Thymus (tissue), 11 donors: ENCODE measurements at regions not wholly inside any gene's neighbourhood (a gene's known extent, or its start where the extent isn't known, plus 50 kb on each side); places are given as distances from the start of the nearest gene placed in this dataset.

Experiments used
- DNase-seq, 9 donors: peaks; one replicate each; pipeline ENCODE4 v3.0.0-alpha.2; 2013; ENCODE audit warnings: low spot score in 9 of 9, low read depth in 6 of 9, missing footprints in 1 of 9
- H3K27ac ChIP-seq, 2 donors: one replicate each; pipeline ENCODE4 v1.5.1; 2013; ENCODE audit warnings: control low read depth in 1 of 2, low read depth in 1 of 2, low read length in 1 of 2, mild to moderate bottlenecking in 1 of 2, moderate library complexity in 1 of 2
- H3K27me3 ChIP-seq, 2 donors: one replicate each; pipeline ENCODE4 v1.5.1; 2013; ENCODE audit warnings: low read length in 1 of 2; ENCODE audit not compliant: control insufficient read depth in 2 of 2, insufficient read depth in 1 of 2
- H3K36me3 ChIP-seq, 2 donors: one replicate each; pipeline ENCODE4 v1.5.1; 2013; ENCODE audit warnings: low read length in 1 of 2, mild to moderate bottlenecking in 1 of 2, moderate library complexity in 1 of 2; ENCODE audit not compliant: control insufficient read depth in 2 of 2, insufficient read depth in 2 of 2
- H3K4me1 ChIP-seq, 2 donors: one replicate each; pipeline ENCODE4 v1.5.1; 2013; ENCODE audit warnings: low read length in 2 of 2; ENCODE audit not compliant: control insufficient read depth in 2 of 2, insufficient read depth in 2 of 2
- H3K4me3 ChIP-seq, 2 donors: one replicate each; pipeline ENCODE4 v1.5.1; 2013; ENCODE audit warnings: low read length in 2 of 2, control low read depth in 1 of 2, mild to moderate bottlenecking in 1 of 2
- H3K9me3 ChIP-seq, 2 donors: one replicate each; pipeline ENCODE4 v1.5.1; 2013; ENCODE audit warnings: low read length in 1 of 2, mild to moderate bottlenecking in 1 of 2; ENCODE audit not compliant: control insufficient read depth in 2 of 2, insufficient read depth in 1 of 2
- WGBS: extraction: QIAGEN DNeasy Blood & Tissue Kit; methylation state at CpG from one replicate; pipeline ENCODE4 v1.1.7; 2013; 5-methylcytosine and 5-hydroxymethylcytosine counted together
- donor health status: healthy.

DNA sequence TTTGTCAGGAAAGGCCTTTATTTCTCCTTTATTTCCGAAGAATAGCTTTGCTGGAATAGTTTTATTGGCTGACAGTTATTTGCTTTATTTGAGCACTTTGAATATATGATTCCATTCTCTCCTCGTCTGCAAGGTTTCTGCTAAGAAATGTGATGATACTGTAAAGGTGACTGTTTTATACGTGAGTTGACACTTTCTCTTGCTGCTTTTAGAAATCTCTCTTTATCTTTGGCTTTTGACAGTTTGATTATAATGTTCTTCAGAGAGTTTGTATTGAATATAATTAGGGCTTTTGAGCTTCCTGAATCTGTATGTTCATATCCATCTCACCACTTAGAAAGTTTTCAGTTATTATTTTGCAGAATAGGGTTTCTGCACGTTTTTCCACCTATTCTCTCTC, 1003.7 kb upstream of the SLIT2 start:
- Histone ChIP-seq H3K4me3 (no peak overlapping the region), H3K36me3 (no peaks in the 10 kb centered on the region), H3K9me3 (peaks cover 2 to 15% of the 10 kb centered on the region in 2 donors), H3K4me1 (no peaks in the 10 kb centered on the region), H3K27me3 (no peaks in the 10 kb centered on the region), H3K27ac (no peak overlapping the region)
- WGBS = 85% methylated on average over 4 of the region's 4 CpGs
- DNase-seq = no peak

DNA sequence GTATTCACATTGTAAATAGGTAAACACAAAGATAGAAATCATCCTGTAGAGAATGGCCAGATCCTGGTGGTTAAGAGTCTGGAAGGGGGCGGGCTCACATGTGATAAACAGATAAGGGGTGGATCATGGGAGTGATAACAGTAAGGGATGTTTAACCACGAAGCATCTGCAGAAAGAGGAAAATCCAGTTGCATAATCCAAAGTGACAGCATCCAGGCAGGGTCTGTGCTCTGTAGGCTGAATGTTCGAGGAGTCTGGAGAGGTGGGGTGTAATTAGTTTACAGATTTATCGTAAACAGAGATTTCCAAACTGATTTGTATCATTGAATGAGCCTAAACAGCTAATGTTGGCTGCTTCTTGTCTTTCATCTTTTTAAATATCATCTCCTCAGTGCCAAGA, 1009.8 kb upstream of the SLIT2 start:
- no peaks in the 10 kb centered on the region for H3K27me3 ChIP-seq
- no peaks in the 10 kb centered on the region for H3K36me3 ChIP-seq
- H3K27ac ChIP-seq = no peak overlapping the region
- WGBS = 59% methylated on average over 4 of the region's 4 CpGs
- no peak for DNase-seq
- H3K4me1 ChIP-seq = no peaks in the 10 kb centered on the region
- no peak overlapping the region for H3K4me3 ChIP-seq
- H3K9me3 ChIP-seq = no peaks in the 10 kb centered on the region

DNA sequence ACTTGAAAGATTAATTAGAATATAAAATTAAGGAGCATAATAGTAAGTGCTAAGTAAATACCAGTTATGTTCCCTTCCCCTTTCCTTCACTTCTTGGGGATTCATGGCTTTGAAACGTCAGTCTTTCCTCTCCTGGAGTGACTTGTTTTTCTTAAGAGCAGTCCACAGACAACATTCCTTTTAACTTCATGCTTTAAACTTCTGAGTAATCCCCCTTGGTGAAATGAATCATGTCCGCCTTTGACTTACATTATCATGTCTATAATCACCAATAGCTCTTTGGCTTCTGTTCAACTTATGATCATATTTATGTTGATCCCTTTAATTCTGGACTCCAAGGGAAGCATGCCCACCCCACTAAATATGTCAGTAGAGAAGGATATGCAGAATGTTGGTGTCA, 1012.1 kb upstream of the SLIT2 start:
- DNase-seq = no peak
- 91% methylated on average over 2 of the region's 2 CpGs for WGBS
- Histone ChIP-seq H3K9me3 (no peaks in the 10 kb centered on the region), H3K4me1 (no peaks in the 10 kb centered on the region), H3K27me3 (no peaks in the 10 kb centered on the region), H3K4me3 (no peak overlapping the region), H3K27ac (no peak overlapping the region), H3K36me3 (no peaks in the 10 kb centered on the region)

DNA sequence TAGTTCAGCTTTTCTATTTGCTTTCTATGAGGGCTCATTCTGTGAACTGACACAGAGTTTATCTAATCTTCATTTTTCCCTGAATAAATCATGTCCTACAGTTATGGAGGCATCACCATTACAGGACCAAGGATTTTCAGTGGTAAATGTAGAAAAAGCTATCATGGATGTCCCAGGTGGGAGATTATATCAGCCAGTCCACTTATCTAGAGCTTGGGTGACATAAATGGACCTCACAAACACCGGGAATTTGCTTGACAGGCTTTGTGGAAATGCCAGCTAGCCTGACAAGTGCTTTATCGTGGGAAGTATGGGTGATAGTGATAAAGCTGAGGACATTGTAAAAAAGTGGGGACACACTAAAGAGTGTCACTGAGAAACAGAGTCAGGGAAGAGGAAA, 1015.2 kb upstream of the SLIT2 start:
- Histone ChIP-seq H3K4me1 (no peaks in the 10 kb centered on the region), H3K27me3 (no peaks in the 10 kb centered on the region), H3K9me3 (no peaks in the 10 kb centered on the region), H3K4me3 (no peak overlapping the region), H3K27ac (no peak overlapping the region), H3K36me3 (no peaks in the 10 kb centered on the region)
- DNase-seq = no peak
- 49% methylated on average over 2 of the region's 2 CpGs for WGBS

DNA sequence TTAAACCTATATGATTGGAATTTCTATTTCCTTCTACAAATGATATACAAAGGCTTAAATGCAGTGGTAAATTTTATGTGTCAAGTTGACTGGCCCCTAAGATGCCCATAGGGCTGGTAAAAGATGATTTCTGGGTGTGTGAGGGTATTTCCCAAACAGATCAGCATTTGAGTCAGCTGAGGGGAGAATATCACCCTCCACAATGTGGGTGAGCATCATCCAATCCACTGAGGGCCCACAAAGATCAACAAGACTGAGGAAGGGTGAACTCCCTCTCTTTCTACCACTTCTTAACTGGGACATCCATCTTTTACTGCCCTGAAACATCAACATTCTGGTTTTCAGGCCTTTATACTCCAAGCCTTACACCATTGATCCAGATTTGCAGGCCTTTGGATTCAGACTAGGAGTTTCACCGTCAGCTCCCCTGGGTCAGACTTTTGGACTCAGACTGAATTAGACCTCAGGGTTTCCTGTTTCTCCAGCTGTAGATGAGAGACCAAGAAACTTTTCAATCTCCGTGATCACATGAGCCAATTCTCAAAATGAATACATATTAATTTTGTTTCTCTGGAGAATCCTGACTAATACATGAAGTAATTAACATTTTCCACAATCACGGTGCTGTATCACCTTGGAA, 1020.7 kb upstream of the SLIT2 start:
- 91% methylated on average over 3 of the region's 3 CpGs for WGBS
- H3K27ac ChIP-seq = no peak overlapping the region
- no peaks in the 10 kb centered on the region for H3K9me3 ChIP-seq
- H3K36me3 ChIP-seq = no peaks in the 10 kb centered on the region
- no peak for DNase-seq
- H3K27me3 ChIP-seq = no peaks in the 10 kb centered on the region
- H3K4me1 ChIP-seq = no peaks in the 10 kb centered on the region
- H3K4me3 ChIP-seq = no peak overlapping the region

DNA sequence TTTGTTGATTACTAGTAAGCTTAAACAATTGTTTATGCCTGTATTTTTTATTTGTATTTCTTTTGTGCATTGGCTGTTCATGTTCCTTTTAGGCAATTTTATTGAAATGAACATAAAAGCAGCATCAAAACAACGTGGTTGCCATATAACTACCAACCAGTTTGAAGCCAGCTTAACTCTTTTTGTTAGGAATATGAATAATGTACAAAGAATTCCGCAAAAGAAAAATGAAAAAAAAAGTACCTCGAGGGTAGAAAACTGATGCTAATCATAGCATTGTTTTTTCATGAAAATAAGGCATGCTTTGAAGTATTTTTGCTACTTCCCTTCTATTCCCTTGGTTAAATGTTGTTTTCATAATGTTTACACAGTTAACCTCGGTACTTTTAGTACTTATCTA, 1024.0 kb upstream of the SLIT2 start:
- DNase-seq = no peak
- Histone ChIP-seq H3K9me3 (no peaks in the 10 kb centered on the region), H3K27ac (no peak overlapping the region), H3K4me3 (no peak overlapping the region), H3K27me3 (no peaks in the 10 kb centered on the region), H3K36me3 (no peaks in the 10 kb centered on the region), H3K4me1 (no peaks in the 10 kb centered on the region)
- 78% methylated on average over 4 of the region's 4 CpGs for WGBS

DNA sequence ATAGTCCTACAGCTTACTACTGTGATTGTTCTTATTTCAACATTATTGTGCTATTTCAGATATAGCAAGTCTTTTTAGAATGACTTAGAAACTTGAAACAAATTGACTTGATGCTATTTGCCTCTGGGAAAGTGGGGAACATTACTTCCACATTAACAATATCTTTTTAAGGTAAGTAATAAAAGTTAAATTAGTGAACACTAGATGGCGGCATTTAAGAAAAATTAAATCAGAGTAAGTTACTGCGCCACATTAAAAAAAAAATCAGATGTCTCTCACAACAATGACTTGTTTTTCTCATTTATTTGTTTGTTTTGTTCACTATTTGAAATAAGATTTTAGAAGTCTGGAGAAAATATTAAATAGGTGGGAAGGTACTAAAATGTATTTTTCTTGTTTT, 1026.9 kb upstream of the SLIT2 start:
- WGBS = 29% methylated on average over 2 of the region's 2 CpGs
- no peaks in the 10 kb centered on the region for H3K36me3 ChIP-seq
- H3K27ac ChIP-seq = no peak overlapping the region
- no peaks in the 10 kb centered on the region for H3K9me3 ChIP-seq
- H3K27me3 ChIP-seq = no peaks in the 10 kb centered on the region
- no peaks in the 10 kb centered on the region for H3K4me1 ChIP-seq
- no peak overlapping the region for H3K4me3 ChIP-seq
- DNase-seq = peak in 1 of 9 donors; percentile 2

DNA sequence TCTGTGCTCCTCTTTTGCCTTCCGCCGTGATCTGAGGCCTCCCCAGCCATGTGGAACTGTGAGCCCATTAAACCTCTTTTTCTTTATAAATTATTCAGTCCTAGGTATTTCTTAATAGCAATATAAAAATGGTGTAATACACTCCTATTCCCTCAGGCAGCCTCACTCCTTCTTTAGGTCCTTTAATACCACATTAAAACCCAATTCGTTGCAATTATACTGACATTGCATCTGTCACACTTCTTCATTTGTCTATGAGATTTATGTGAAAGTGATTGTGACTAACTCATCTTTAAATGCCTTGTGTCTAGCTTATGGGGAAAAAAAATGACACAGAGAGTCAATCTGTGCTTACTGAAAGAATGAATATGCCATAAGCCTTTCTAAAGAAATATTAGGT, 1035.2 kb upstream of the SLIT2 start:
- no peaks in the 10 kb centered on the region for H3K9me3 ChIP-seq
- 97% methylated on average over 3 of the region's 3 CpGs for WGBS
- H3K4me1 ChIP-seq = no peaks in the 10 kb centered on the region
- H3K4me3 ChIP-seq = no peak overlapping the region
- no peaks in the 10 kb centered on the region for H3K36me3 ChIP-seq
- DNase-seq = no peak
- no peak overlapping the region for H3K27ac ChIP-seq
- H3K27me3 ChIP-seq = no peaks in the 10 kb centered on the region

DNA sequence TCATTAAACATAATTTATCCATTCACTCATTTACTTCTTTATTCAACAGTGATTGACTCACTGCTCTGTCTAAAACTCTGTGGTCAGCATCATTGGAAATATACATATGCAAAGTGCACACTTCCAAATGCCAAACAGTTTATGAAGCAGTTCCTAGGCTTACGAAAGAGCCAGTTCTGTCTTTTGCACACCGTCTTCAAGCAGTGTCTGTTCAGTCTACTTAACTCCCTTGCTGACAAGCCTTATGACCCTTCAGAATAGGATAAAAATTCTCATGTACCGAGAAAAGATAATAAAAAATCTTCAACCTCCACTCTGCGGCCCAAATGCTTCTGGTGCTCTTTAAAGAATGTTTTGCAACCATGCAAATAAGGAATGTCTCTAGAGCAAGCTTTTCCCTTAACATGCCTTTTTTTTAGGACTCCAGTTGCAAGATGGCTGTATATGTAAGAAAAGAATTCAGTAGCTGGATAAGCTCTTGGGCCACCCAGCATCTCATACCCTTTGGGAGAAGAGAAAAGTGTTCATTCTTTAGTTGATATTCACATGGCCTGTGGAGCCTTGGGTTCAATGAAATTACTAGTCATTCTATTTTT, 1037.0 kb upstream of the SLIT2 start:
- no peaks in the 10 kb centered on the region for H3K27me3 ChIP-seq
- no peak for DNase-seq
- no peaks in the 10 kb centered on the region for H3K4me1 ChIP-seq
- no peaks in the 10 kb centered on the region for H3K36me3 ChIP-seq
- 91% methylated on average over 4 of the region's 4 CpGs for WGBS
- no peaks in the 10 kb centered on the region for H3K9me3 ChIP-seq
- no peak overlapping the region for H3K4me3 ChIP-seq
- H3K27ac ChIP-seq = no peak overlapping the region
